ENCODE measurements at regions not wholly inside any gene's neighbourhood (a gene's known extent, or its start where the extent isn't known, plus 50 kb on each side); places are given as distances from the start of the nearest gene placed in this dataset.
"Not testable (repeated sequence)": the region's sequence is repeated elsewhere in the genome, so short reads cannot be mapped to it uniquely, and the experiment has no call there.

DNA sequence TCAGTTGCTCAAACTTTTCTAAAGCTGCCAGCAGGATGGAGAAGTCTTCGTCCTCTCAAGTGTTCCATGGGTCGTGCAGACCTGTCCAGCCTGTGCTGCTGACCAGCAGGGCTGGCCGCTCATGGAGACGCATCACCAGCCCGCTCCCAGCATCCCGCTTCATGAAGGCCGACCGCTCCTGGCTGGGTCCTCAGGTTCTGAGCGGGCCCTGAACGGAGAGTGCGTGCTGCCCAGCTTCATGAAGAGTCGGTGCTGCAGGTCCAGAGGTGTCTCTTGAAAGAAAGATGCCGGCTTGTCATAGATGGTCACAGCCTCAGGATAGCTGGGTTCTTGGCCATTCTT lies 75.8 kb upstream of the KCNAB1 start:
- Histone ChIP-seq H3K9me3 (replicated peaks; ENCODE audit: control insufficient read depth, insufficient read depth, low read length) (no peaks in the 10 kb centered on the region), H3K27me3 (ENCODE audit: control insufficient read depth in 2 of 2, insufficient read depth in 2 of 2, low read length in 2 of 2) (no peaks in the 10 kb centered on the region), H3K4me3 (replicated peaks in 1 of 3; ENCODE audit: insufficient read depth in 1 of 3, low read depth in 1 of 3, low read length in 3 of 3) (no peak overlapping the region), H4K20me1 (replicated peaks; ENCODE audit: control insufficient read depth, extremely low read depth, insufficient read depth, low read length) (no peaks in the 10 kb centered on the region), H2AFZ (ENCODE audit: low read depth, low read length) (no peak overlapping the region), H3K79me2 (ENCODE audit: control insufficient read depth, insufficient read depth, low read length) (no peaks in the 10 kb centered on the region), H3K9ac (replicated peaks; ENCODE audit: extremely low read depth, insufficient read depth, low read length) (no peak overlapping the region), H3K4me1 (ENCODE audit: control insufficient read depth, extremely low read depth, insufficient read depth, low read length) (no peaks in the 10 kb centered on the region), H3K27ac (ENCODE audit: insufficient read depth, low read depth, low read length) (no peak overlapping the region), H3K4me2 (ENCODE audit: insufficient read depth, low read length) (no peak overlapping the region), H3K36me3 (ENCODE audit: control insufficient read depth in 2 of 2, extremely low read depth in 1 of 2, insufficient read depth in 2 of 2, low read length in 2 of 2) (no peaks in the 10 kb centered on the region), H3K9me1 (replicated peaks; ENCODE audit: control insufficient read depth, extremely low read depth, insufficient read depth, low read length) (no peaks in the 10 kb centered on the region)
- BruUV-seq (replicated peaks) = no TSS peak
- intact Hi-C loops (cut with micrococcal nuclease) (loop anchor here (1.0 to 5.0 kb wide), 4 partner anchors 106 to 1093 kb away; no protein-coding TSS in a partner anchor), dilution Hi-C loops (cut with MboI; ENCODE audit: extremely low pct_ligation_motif_present, low sequenced_read_pairs) (no loop called here)
- CTCF ChIA-PET = interaction anchor here (0.8 to 2.5 kb wide), 29 partner anchors 9 to 1157 kb away, joined by 3 to 27 read pairs (median 5); no protein-coding TSS in a partner anchor
- DNase-seq (ENCODE audit: low read depth, low spot score) = no peak
- no peak for FAIRE-seq
- POLR2A ChIA-PET = no interaction called here
- TF ChIP-seq, protein P1, sequence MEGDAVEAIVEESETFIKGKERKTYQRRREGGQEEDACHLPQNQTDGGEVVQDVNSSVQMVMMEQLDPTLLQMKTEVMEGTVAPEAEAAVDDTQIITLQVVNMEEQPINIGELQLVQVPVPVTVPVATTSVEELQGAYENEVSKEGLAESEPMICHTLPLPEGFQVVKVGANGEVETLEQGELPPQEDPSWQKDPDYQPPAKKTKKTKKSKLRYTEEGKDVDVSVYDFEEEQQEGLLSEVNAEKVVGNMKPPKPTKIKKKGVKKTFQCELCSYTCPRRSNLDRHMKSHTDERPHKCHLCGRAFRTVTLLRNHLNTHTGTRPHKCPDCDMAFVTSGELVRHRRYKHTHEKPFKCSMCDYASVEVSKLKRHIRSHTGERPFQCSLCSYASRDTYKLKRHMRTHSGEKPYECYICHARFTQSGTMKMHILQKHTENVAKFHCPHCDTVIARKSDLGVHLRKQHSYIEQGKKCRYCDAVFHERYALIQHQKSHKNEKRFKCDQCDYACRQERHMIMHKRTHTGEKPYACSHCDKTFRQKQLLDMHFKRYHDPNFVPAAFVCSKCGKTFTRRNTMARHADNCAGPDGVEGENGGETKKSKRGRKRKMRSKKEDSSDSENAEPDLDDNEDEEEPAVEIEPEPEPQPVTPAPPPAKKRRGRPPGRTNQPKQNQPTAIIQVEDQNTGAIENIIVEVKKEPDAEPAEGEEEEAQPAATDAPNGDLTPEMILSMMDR (IDR thresholded peaks at IDR 0.05; ENCODE audit: extremely low read depth in 1 of 2, insufficient read depth in 1 of 2, low read depth in 1 of 2, low read length in 2 of 2) = no peak
- TF ChIP-seq FOS (IDR thresholded peaks at IDR 0.05; ENCODE audit: borderline replicate concordance, insufficient read depth, low read length) = no peak
- TF ChIP-seq MYC (IDR thresholded peaks at IDR 0.05; ENCODE audit: low read depth, low read length) = no peak
- TF ChIP-seq, protein P2, sequence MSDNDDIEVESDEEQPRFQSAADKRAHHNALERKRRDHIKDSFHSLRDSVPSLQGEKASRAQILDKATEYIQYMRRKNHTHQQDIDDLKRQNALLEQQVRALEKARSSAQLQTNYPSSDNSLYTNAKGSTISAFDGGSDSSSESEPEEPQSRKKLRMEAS (IDR thresholded peaks at IDR 0.05; ENCODE audit: insufficient read depth, insufficient read length) = no peak
- TF ChIP-seq GATA2 (IDR thresholded peaks at IDR 0.05; ENCODE audit: insufficient read depth, insufficient read length, low read depth, low read length) = no peak
- no peak for TF ChIP-seq JUN (IDR thresholded peaks at IDR 0.05; ENCODE audit: borderline replicate concordance, insufficient read depth, insufficient read length, low read depth)

- intact Hi-C loops (cut with micrococcal nuclease); POLR2A ChIA-PET: not testable (repeated sequence)
These were observed 71.9 kb upstream of the KCNAB1 start for GRCh38 chr3:156048483-156048882.

More at GRCh38 chr3:156048483-156048882, 71.9 kb upstream of the KCNAB1 start:
- BruUV-seq (replicated peaks); CTCF ChIA-PET; H4K20me1 ChIP-seq (replicated peaks; ENCODE audit: control insufficient read depth, extremely low read depth, insufficient read depth, low read length); H3K27me3 ChIP-seq (ENCODE audit: control insufficient read depth in 2 of 2, insufficient read depth in 2 of 2, low read length in 2 of 2); H3K9me3 ChIP-seq (replicated peaks; ENCODE audit: control insufficient read depth, insufficient read depth, low read length); H3K27ac ChIP-seq (ENCODE audit: insufficient read depth, low read depth, low read length); H2AFZ ChIP-seq (ENCODE audit: low read depth, low read length); H3K9me1 ChIP-seq (replicated peaks; ENCODE audit: control insufficient read depth, extremely low read depth, insufficient read depth, low read length); H3K9ac ChIP-seq (replicated peaks; ENCODE audit: extremely low read depth, insufficient read depth, low read length); dilution Hi-C loops (cut with MboI; ENCODE audit: extremely low pct_ligation_motif_present, low sequenced_read_pairs); H3K79me2 ChIP-seq (ENCODE audit: control insufficient read depth, insufficient read depth, low read length); DNase-seq (ENCODE audit: low read depth, low spot score); FAIRE-seq; H3K4me1 ChIP-seq (ENCODE audit: control insufficient read depth, extremely low read depth, insufficient read depth, low read length); H3K4me3 ChIP-seq (replicated peaks in 1 of 3; ENCODE audit: insufficient read depth in 1 of 3, low read depth in 1 of 3, low read length in 3 of 3); H3K4me2 ChIP-seq (ENCODE audit: insufficient read depth, low read length); H3K36me3 ChIP-seq (ENCODE audit: control insufficient read depth in 2 of 2, extremely low read depth in 1 of 2, insufficient read depth in 2 of 2, low read length in 2 of 2): not testable (repeated sequence)

Measured in endothelial cell of umbilical vein (primary cell).